Lower lobe of right lung (tissue), 2 donors: ENCODE measurements at regions not wholly inside any gene's neighbourhood (a gene's known extent, or its start where the extent isn't known, plus 50 kb on each side); places are given as distances from the start of the nearest gene placed in this dataset.

ENCODE experiments used
- ATAC-seq, 2 donors: fragments of 200-7000 bp; cut with Tn5 transposase; one replicate each; pipeline ENCODE4 v1.9.1; 2020 to 2022; ENCODE audit warnings: mild to moderate bottlenecking in 2 of 2, moderate library complexity in 2 of 2
- DNase-seq: peaks from one replicate; pipeline ENCODE4 v3.0.0-alpha.2; 2020
- H3K27ac ChIP-seq: fragments of 200-600 bp; one replicate; pipeline ENCODE4 v1.8.0; 2022
- H3K27me3 ChIP-seq: fragments of 200-600 bp; one replicate; pipeline ENCODE4 v1.8.0; 2022; ENCODE audit warnings: low read depth
- H3K36me3 ChIP-seq: fragments of 200-600 bp; one replicate; pipeline ENCODE4 v1.8.0; 2022; ENCODE audit warnings: mild to moderate bottlenecking
- H3K4me1 ChIP-seq: fragments of 200-600 bp; one replicate; pipeline ENCODE4 v1.8.0; 2022
- H3K4me3 ChIP-seq: fragments of 200-600 bp; one replicate; pipeline ENCODE4 v1.8.0; 2022; ENCODE audit warnings: mild to moderate bottlenecking
- H3K9me3 ChIP-seq: fragments of 200-600 bp; one replicate; pipeline ENCODE4 v1.8.0; 2022
- intact Hi-C: fragments of 100-400 bp; cut with DNase I; formaldehyde crosslinking; loops from one replicate; pipeline ENCODE4 v1.11.0; 2022
- TF ChIP-seq, protein P1 (sequence below): fragments of 200-600 bp; IDR thresholded peaks from one replicate; pipeline ENCODE4 v1.8.0; 2022; ENCODE audit warnings: antibody characterized with exemption, mild to moderate bottlenecking
- donor health status: DM: no; HTN: yes; CAD: no; lungs with severe emphysema.

DNA sequence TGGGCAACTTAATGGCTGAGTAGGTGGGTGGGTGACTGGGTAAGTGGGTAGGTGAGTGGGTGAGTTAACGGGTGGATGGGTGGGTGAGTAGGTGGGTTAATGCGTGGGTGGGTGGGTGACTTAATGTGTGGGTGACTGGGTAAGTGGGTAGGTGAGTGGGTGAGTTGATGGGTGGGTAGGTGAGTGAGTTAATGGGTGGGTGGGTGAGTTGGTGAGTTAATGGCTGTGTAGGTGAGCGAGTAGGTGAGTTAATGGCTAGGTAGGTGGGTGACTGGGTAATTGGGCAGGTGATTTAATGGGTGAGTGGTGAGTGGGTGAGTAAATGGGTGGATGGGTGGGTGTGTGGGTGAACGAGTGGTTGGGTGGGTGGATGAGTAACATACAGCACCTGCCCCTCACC, 243.0 kb upstream of the MGMT start:
- DNase-seq = no peak
- TF ChIP-seq, protein P1, sequence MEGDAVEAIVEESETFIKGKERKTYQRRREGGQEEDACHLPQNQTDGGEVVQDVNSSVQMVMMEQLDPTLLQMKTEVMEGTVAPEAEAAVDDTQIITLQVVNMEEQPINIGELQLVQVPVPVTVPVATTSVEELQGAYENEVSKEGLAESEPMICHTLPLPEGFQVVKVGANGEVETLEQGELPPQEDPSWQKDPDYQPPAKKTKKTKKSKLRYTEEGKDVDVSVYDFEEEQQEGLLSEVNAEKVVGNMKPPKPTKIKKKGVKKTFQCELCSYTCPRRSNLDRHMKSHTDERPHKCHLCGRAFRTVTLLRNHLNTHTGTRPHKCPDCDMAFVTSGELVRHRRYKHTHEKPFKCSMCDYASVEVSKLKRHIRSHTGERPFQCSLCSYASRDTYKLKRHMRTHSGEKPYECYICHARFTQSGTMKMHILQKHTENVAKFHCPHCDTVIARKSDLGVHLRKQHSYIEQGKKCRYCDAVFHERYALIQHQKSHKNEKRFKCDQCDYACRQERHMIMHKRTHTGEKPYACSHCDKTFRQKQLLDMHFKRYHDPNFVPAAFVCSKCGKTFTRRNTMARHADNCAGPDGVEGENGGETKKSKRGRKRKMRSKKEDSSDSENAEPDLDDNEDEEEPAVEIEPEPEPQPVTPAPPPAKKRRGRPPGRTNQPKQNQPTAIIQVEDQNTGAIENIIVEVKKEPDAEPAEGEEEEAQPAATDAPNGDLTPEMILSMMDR = no peak
- H3K27ac ChIP-seq = no peak overlapping the region
- H3K4me3 ChIP-seq = no peak overlapping the region
- no peaks in the 10 kb centered on the region for H3K36me3 ChIP-seq
- no peaks in the 10 kb centered on the region for H3K9me3 ChIP-seq
- H3K4me1 ChIP-seq = no peaks in the 10 kb centered on the region
- no peaks in the 10 kb centered on the region for H3K27me3 ChIP-seq
- intact Hi-C loops = no loop called here
- ATAC-seq = no peak

DNA sequence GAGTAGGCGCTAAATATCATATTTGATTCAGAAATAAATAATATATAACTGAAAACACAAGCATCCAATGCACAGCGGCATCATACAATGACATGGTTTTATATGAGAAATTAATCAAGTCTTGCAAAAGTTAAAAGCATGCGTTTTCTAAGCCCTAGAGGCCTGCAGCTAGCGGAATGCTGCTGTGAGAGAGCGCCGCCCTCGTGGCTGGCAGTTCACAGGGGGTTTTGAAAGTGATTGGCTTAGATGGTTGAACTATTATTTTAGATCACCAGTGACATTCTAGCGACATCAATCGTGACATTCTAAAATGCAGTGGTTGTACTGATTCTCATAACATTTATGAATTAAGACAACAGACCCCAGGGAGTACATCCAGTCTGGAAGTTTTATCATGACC, 235.2 kb upstream of the MGMT start:
- DNase-seq = no peak
- Histone ChIP-seq H3K4me1 (no peaks in the 10 kb centered on the region), H3K27me3 (no peaks in the 10 kb centered on the region), H3K9me3 (no peaks in the 10 kb centered on the region), H3K4me3 (no peak overlapping the region), H3K27ac (no peak overlapping the region), H3K36me3 (no peaks in the 10 kb centered on the region)
- no peak for ATAC-seq
- TF ChIP-seq, protein P1 = no peak
- intact Hi-C loops = no loop called here

DNA sequence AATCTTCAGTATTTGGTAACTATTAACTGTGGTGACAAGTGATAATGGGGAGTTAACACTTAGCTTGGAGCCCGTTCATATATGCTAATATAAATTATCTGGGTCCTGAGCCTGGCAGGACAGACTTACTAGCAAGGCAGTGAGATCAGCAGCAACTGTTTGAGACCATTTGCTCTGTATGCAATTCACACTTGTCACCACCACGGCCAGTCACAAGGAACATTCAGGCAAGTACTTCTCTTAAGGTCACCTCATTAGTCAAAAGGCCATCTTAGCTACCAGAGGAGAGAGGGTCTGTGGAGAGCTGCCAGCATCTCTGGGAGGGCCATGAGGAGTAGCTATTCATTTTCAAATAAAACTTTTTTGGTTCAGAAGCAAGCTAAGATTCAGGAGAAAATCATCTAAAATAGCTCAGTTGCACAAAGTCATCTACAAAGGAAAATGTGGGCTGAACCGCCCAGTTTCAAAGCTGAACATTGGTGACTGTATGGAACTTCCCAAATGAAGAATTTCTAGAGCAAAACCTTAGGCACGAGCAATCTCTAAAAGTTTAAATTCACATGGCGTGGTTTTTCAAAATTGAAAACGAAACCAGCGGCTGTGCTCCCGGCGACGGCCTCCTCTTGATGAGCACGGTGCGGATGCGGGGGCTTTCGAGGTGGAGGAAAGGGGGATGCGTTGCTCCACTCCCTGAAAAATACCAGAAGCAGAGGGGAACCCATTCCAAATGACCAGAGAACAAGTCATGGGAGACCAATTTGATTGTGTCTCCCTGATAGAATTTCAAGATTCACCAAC, 233.5 kb upstream of the MGMT start:
- DNase-seq = no peak
- ATAC-seq = no peak
- intact Hi-C loops = no loop called here
- Histone ChIP-seq H3K4me1 (no peaks in the 10 kb centered on the region), H3K9me3 (no peaks in the 10 kb centered on the region), H3K36me3 (no peaks in the 10 kb centered on the region), H3K4me3 (no peak overlapping the region), H3K27ac (no peak overlapping the region), H3K27me3 (no peaks in the 10 kb centered on the region)
- TF ChIP-seq, protein P1 = no peak

DNA sequence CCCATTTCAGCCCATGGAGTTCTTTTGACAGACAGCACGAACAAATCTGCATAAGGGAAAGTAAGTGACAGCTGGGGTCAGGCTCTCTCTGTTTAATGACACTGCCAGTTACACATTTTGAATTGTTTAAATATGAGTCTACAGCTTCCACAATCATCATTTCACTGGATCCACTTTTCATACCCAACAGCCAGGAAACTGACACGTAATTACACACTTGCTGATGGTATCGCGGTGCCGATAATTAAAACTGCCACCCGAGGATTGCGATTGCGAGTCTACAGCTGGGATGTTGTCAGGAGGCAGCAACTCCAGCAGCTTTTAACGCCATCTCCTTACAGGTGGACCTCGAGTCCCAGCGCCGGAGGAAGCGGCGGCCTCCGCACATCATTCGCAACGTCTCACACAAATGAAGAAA, 230.8 kb upstream of the MGMT start:
- no peak for DNase-seq
- no peaks in the 10 kb centered on the region for H3K27me3 ChIP-seq
- no peaks in the 10 kb centered on the region for H3K36me3 ChIP-seq
- no peak overlapping the region for H3K4me3 ChIP-seq
- no peaks in the 10 kb centered on the region for H3K4me1 ChIP-seq
- intact Hi-C loops = no loop called here
- H3K27ac ChIP-seq = no peak overlapping the region
- no peak for ATAC-seq
- no peaks in the 10 kb centered on the region for H3K9me3 ChIP-seq
- TF ChIP-seq, protein P1 = no peak

DNA sequence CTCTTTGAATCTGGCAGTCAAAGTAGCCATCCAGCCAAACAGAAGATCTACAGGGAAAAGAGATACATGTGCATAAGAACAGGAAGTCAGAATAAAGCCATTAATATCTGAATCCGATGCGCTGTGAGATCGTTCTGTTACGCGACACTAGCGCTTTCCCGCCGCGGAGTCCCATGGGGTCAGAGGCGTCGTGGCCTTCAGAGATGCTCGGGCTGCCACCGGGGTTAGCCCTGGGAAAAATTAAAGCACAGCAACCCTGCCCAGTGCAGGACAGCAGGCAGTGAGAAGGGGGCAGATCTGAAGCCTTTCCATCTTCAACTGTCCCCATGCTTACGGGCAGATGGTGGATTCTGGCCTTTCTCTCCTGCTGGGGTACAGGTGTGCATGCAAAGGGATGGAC, 225.6 kb upstream of the MGMT start:
- ATAC-seq (no peak), DNase-seq (no peak)
- H3K4me3 ChIP-seq = no peak overlapping the region
- H3K27ac ChIP-seq = no peak overlapping the region
- H3K9me3 ChIP-seq = no peaks in the 10 kb centered on the region
- no peaks in the 10 kb centered on the region for H3K36me3 ChIP-seq
- H3K4me1 ChIP-seq = no peaks in the 10 kb centered on the region
- TF ChIP-seq, protein P1 = no peak
- intact Hi-C loops = no loop called here
- no peaks in the 10 kb centered on the region for H3K27me3 ChIP-seq
